Sigmoid colon (tissue), 6 donors: ENCODE measurements at regions not wholly inside any gene's neighbourhood (a gene's known extent, or its start where the extent isn't known, plus 50 kb on each side); places are given as distances from the start of the nearest gene placed in this dataset.

Experiments used
- DNase-seq: peaks from one replicate; pipeline ENCODE4 v3.0.0-alpha.2; 2019
- H3K27ac ChIP-seq, 4 donors: fragments of 200-600 bp; sonication (generic); one replicate each; pipeline ENCODE4 v1.5.1; 2016 to 2019; ENCODE audit warnings: mild to moderate bottlenecking in 1 of 4
- H3K27me3 ChIP-seq, 3 donors: fragments of 200-600 bp; sonication (generic); one replicate each; pipeline ENCODE4 v1.5.1; 2019; ENCODE audit warnings: mild to moderate bottlenecking in 1 of 3
- H3K36me3 ChIP-seq, 4 donors: fragments of 200-600 bp; sonication (generic); one replicate each; pipeline ENCODE4 v1.5.1; 2016 to 2019
- H3K4me1 ChIP-seq, 4 donors: fragments of 200-600 bp; sonication (generic); one replicate each; pipeline ENCODE4 v1.5.1; 2017 to 2019
- H3K4me3 ChIP-seq, 4 donors: fragments of 200-600 bp; sonication (generic); one replicate each; pipeline ENCODE4 v1.5.1; 2017 to 2019; ENCODE audit warnings: mild to moderate bottlenecking in 2 of 4, moderate library complexity in 1 of 4
- H3K9me3 ChIP-seq, 4 donors: fragments of 200-600 bp in 3 of 4; sonication (generic) in 3 of 4; one replicate each; pipeline versions ENCODE4 v1.5.1 to v1.6.1; 2013 to 2019
- EP300 ChIP-seq, 4 donors: sonication (generic); formaldehyde crosslinking; IDR thresholded peaks; one replicate each; pipeline ENCODE4 v1.6.1; 2017; ENCODE audit warnings: antibody characterized with exemption in 4 of 4
- POLR2A ChIP-seq, 2 donors: fragments of 450-650 bp; IDR thresholded peaks; one replicate each; pipeline ENCODE4 v1.6.1; 2016; ENCODE audit warnings: antibody characterized with exemption in 2 of 2, mild to moderate bottlenecking in 2 of 2, moderate library complexity in 2 of 2
- POLR2AphosphoS5 ChIP-seq, 4 donors: sonication (generic); formaldehyde crosslinking; IDR thresholded peaks; one replicate each; pipeline ENCODE4 v1.6.1; 2017; ENCODE audit warnings: antibody characterized with exemption in 4 of 4
- WGBS, 2 donors: extraction: QIAGEN DNeasy Blood & Tissue Kit; methylation state at CpG; one replicate each; pipeline ENCODE4 v1.1.7; 2013; 5-methylcytosine and 5-hydroxymethylcytosine counted together
- intact Hi-C: fragments of 100-400 bp; cut with DNase I; formaldehyde crosslinking; loops from one replicate; pipeline ENCODE4 v1.15.1; 2023
- TF ChIP-seq, protein P1 (sequence below), 4 experiments: fragments of 450-650 bp in 3 of 4; fragments of 200-600 bp in 1 of 4; IDR thresholded peaks; one replicate each; pipeline ENCODE4 v1.5.1; 2016 to 2019; ENCODE audit warnings: antibody characterized with exemption in 4 of 4, mild to moderate bottlenecking in 3 of 4, moderate library complexity in 2 of 4
- donor health status: healthy with polysubstance abuse.
- donor health status: healthy.

DNA sequence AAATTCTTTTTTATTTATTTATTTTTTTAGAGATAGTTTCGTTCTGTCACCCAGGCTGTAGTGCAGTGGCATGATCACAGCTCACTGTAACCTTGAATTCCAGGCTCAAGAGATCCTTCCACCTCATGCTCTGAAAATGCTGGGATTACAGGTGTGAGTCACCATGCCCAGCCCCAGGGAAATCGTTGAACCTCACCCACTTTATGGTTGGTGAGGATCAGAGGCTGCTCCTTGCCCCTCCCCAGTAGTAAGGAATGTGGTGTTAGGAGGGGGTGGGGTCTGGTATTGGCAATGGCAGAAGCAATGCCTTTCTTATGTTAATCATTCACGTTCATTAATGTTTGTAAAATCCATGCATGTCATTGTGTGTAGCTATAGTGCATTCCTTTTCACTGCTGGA is 161.9 kb downstream of the SUCLG1 start:
- Histone ChIP-seq H3K9me3 (no peaks in the 10 kb centered on the region), H3K27ac (no peak overlapping the region), H3K36me3 (no peaks in the 10 kb centered on the region), H3K27me3 (no peaks in the 10 kb centered on the region), H3K4me3 (no peak overlapping the region), H3K4me1 (no peaks in the 10 kb centered on the region)
- intact Hi-C loops: no loop called here
- TF ChIP-seq POLR2A (IDR thresholded peaks at IDR 0.05) (no peak), EP300 (IDR thresholded peaks at IDR 0.05) (no peak), POLR2AphosphoS5 (IDR thresholded peaks at IDR 0.05) (no peak)
- TF ChIP-seq, protein P1, sequence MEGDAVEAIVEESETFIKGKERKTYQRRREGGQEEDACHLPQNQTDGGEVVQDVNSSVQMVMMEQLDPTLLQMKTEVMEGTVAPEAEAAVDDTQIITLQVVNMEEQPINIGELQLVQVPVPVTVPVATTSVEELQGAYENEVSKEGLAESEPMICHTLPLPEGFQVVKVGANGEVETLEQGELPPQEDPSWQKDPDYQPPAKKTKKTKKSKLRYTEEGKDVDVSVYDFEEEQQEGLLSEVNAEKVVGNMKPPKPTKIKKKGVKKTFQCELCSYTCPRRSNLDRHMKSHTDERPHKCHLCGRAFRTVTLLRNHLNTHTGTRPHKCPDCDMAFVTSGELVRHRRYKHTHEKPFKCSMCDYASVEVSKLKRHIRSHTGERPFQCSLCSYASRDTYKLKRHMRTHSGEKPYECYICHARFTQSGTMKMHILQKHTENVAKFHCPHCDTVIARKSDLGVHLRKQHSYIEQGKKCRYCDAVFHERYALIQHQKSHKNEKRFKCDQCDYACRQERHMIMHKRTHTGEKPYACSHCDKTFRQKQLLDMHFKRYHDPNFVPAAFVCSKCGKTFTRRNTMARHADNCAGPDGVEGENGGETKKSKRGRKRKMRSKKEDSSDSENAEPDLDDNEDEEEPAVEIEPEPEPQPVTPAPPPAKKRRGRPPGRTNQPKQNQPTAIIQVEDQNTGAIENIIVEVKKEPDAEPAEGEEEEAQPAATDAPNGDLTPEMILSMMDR (IDR thresholded peaks at IDR 0.05): no peak
- no peak for DNase-seq
- 11 to 58% methylated on average over 3 of the region's 3 CpGs for WGBS, 2 donors

DNA sequence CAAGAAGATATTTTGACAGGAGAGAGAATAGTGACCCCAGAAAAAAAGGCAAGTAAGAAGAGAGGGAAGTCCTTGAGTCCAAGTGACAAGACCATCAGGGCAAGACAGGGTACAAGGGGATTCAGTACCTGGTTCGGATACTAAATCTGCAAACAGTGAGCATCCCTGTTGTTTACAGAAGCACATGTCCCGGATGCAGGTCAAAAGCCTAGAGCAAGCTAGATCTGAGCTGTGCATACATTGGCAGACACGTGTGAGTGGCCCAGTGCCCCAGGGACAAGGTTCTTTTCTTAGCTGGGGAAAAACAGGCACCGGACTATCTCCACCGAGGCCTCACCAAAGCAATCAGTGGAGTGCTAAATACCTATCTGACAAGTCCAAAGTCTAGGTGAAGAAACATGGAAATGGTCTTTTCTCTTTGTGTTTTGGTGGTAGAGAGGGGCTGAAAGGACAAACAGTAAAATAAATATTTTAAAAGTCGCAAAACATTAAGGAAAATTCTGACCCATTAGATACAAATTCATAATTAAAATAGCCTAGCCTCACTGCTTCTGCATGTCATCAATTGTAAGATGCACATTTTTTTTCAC is 165.2 kb downstream of the SUCLG1 start:
- Histone ChIP-seq H3K27ac (no peak overlapping the region), H3K9me3 (no peaks in the 10 kb centered on the region), H3K4me3 (no peak overlapping the region), H3K27me3 (no peaks in the 10 kb centered on the region), H3K4me1 (no peaks in the 10 kb centered on the region), H3K36me3 (no peaks in the 10 kb centered on the region)
- intact Hi-C loops: no loop called here
- TF ChIP-seq EP300 (IDR thresholded peaks at IDR 0.05) (no peak), POLR2A (IDR thresholded peaks at IDR 0.05) (no peak), POLR2AphosphoS5 (IDR thresholded peaks at IDR 0.05) (no peak)
- TF ChIP-seq, protein P1 (IDR thresholded peaks at IDR 0.05): no peak
- 74 to 88% methylated on average over 6 of the region's 6 CpGs for WGBS, 2 donors
- no peak for DNase-seq

DNA sequence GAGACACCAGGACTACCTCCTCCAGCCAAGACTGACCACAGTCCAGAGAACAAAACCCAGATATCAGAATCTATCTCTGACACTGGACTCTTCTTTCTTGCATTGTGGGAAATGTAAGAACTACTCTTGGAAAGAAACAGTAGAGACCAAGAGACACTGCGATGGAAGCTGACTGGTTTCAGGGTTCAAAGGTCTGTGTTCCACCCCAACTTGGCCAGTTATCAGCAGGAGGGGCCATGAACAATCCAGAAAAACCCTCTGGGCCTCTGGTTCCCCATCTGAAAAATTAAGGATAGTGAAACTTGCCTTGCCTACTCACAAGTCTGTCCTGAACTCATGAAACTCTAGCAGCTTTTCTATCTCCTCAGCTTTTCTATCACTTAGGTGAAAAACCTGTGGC is 166.5 kb downstream of the SUCLG1 start:
- no peaks in the 10 kb centered on the region for H3K4me1 ChIP-seq
- no peaks in the 10 kb centered on the region for H3K9me3 ChIP-seq
- H3K36me3 ChIP-seq: no peaks in the 10 kb centered on the region
- TF ChIP-seq POLR2AphosphoS5 (IDR thresholded peaks at IDR 0.05) (no peak), EP300 (IDR thresholded peaks at IDR 0.05) (no peak)
- DNase-seq: no peak
- WGBS, 2 donors: 29 to 76% methylated on average over 1 of the region's 1 CpG
- H3K27ac ChIP-seq: no peak overlapping the region
- intact Hi-C loops: no loop called here
- H3K4me3 ChIP-seq: no peak overlapping the region
- no peaks in the 10 kb centered on the region for H3K27me3 ChIP-seq

DNA sequence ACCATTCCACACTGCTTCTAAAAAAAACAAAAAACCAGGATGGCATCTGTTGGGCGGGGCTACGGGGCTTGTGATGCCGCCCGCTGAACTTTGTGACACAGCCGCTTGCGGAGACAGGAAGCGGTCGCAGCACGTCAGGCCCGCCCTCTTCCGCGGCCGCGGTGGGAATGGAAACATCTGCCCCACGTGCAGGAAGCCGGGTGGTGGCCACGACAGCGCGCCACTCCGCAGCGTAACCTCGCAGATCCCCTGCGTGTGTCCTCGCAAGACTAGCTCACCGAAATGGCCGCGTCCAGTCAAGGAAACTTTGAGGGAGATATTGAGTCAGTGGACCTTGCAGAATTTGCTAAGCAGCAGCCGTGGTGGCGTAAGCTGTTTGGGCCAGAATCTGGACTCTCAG is 168.5 kb downstream of the SUCLG1 start:
- Histone ChIP-seq H3K27ac (no peak overlapping the region), H3K4me3 (no peak overlapping the region), H3K36me3 (no peaks in the 10 kb centered on the region), H3K4me1 (no peaks in the 10 kb centered on the region), H3K9me3 (no peaks in the 10 kb centered on the region), H3K27me3 (no peaks in the 10 kb centered on the region)
- intact Hi-C loops: no loop called here
- DNase-seq: peak; percentile 60
- TF ChIP-seq POLR2A (IDR thresholded peaks at IDR 0.05) (no peak), POLR2AphosphoS5 (IDR thresholded peaks at IDR 0.05) (no peak), EP300 (IDR thresholded peaks at IDR 0.05) (no peak)
- TF ChIP-seq, protein P1 (IDR thresholded peaks at IDR 0.05): no peak
- 93 to 96% methylated on average over 29 of the region's 29 CpGs for WGBS, 2 donors

DNA sequence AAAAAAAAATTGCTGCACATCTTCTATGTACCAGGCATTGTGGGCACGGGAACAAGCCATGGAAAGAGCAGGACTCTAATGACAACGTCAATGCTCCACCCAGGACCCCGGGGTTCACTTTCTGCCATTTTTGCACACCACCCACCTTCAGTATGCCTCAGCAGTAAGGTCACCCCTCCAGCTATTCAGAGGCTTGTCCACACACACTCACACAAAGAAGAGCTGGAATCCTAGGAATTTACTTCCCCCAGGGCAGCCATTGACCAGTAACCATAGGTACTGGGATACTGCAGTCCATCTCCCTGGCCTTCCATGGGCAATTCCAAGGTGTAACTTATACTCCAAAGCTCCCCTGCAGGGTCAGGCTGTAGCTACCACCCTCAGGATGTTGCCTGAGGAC is 170.8 kb downstream of the SUCLG1 start:
- intact Hi-C loops: no loop called here
- H3K36me3 ChIP-seq: no peaks in the 10 kb centered on the region
- TF ChIP-seq EP300 (IDR thresholded peaks at IDR 0.05) (no peak), POLR2A (IDR thresholded peaks at IDR 0.05) (no peak), POLR2AphosphoS5 (IDR thresholded peaks at IDR 0.05) (no peak)
- TF ChIP-seq, protein P1 (IDR thresholded peaks at IDR 0.05): no peak

More for the DNA sequence above, 170.8 kb downstream of the SUCLG1 start:
- Histone ChIP-seq H3K27ac (no peak overlapping the region), H3K4me1 (no peaks in the 10 kb centered on the region), H3K4me3 (no peak overlapping the region), H3K27me3 (no peaks in the 10 kb centered on the region), H3K9me3 (no peaks in the 10 kb centered on the region)
- 89 to 92% methylated on average over 3 of the region's 3 CpGs for WGBS, 2 donors
- DNase-seq: no peak
